ENCODE measurements at regions not wholly inside any gene's neighbourhood (a gene's known extent, or its start where the extent isn't known, plus 50 kb on each side); places are given as distances from the start of the nearest gene placed in this dataset.

GRCh38 chr16:86245351-86245750 is 265.0 kb upstream of the FOXF1 start:
- TF ChIP-seq CTCF (IDR thresholded peaks at IDR 0.05) = no peak
- Histone ChIP-seq H3K27me3 (peaks cover 25% of the 10 kb centered on the region), H3K9me3 (no peaks in the 10 kb centered on the region), H3K4me3 (ENCODE audit: low read depth in 1 of 2, low read length in 1 of 2) (no peak overlapping the region), H3K4me1 (ENCODE audit: control insufficient read depth in 1 of 2, insufficient read depth in 1 of 2, low read depth in 1 of 2, low read length in 1 of 2) (no peaks in the 10 kb centered on the region), H3K27ac (no peak overlapping the region), H3K36me3 (no peaks in the 10 kb centered on the region)

GRCh38 chr16:86245895-86246294 is 264.4 kb upstream of the FOXF1 start:
- Histone ChIP-seq H3K4me1 (ENCODE audit: control insufficient read depth in 1 of 2, insufficient read depth in 1 of 2, low read depth in 1 of 2, low read length in 1 of 2) (no peaks in the 10 kb centered on the region), H3K27me3 (peaks cover 19% of the 10 kb centered on the region), H3K4me3 (ENCODE audit: low read depth in 1 of 2, low read length in 1 of 2) (no peak overlapping the region), H3K9me3 (no peaks in the 10 kb centered on the region), H3K36me3 (no peaks in the 10 kb centered on the region), H3K27ac (no peak overlapping the region)
- no peak for TF ChIP-seq CTCF (IDR thresholded peaks at IDR 0.05)

GRCh38 chr16:86248310-86248905 is 261.9 kb upstream of the FOXF1 start:
- Histone ChIP-seq H3K4me1 (ENCODE audit: control insufficient read depth in 1 of 2, insufficient read depth in 1 of 2, low read depth in 1 of 2, low read length in 1 of 2) (no peaks in the 10 kb centered on the region), H3K27me3 (no peaks in the 10 kb centered on the region), H3K4me3 (ENCODE audit: low read depth in 1 of 2, low read length in 1 of 2) (no peak overlapping the region), H3K9me3 (no peaks in the 10 kb centered on the region), H3K27ac (no peak overlapping the region), H3K36me3 (no peaks in the 10 kb centered on the region)
- no peak for TF ChIP-seq CTCF (IDR thresholded peaks at IDR 0.05)

GRCh38 chr16:86249631-86250030 is 260.7 kb upstream of the FOXF1 start:
- Histone ChIP-seq H3K36me3 (no peaks in the 10 kb centered on the region), H3K27ac (no peak overlapping the region), H3K4me3 (ENCODE audit: low read depth in 1 of 2, low read length in 1 of 2) (no peak overlapping the region), H3K9me3 (no peaks in the 10 kb centered on the region), H3K4me1 (ENCODE audit: control insufficient read depth in 1 of 2, insufficient read depth in 1 of 2, low read depth in 1 of 2, low read length in 1 of 2) (no peaks in the 10 kb centered on the region), H3K27me3 (no peaks in the 10 kb centered on the region)
- no peak for TF ChIP-seq CTCF (IDR thresholded peaks at IDR 0.05)

GRCh38 chr16:86251682-86252081 is 258.6 kb upstream of the FOXF1 start:
- Histone ChIP-seq H3K36me3 (no peaks in the 10 kb centered on the region), H3K4me1 (ENCODE audit: control insufficient read depth in 1 of 2, insufficient read depth in 1 of 2, low read depth in 1 of 2, low read length in 1 of 2) (no peaks in the 10 kb centered on the region), H3K27me3 (no peaks in the 10 kb centered on the region), H3K27ac (no peak overlapping the region), H3K4me3 (ENCODE audit: low read depth in 1 of 2, low read length in 1 of 2) (no peak overlapping the region), H3K9me3 (no peaks in the 10 kb centered on the region)
- no peak for TF ChIP-seq CTCF (IDR thresholded peaks at IDR 0.05)

GRCh38 chr16:86252596-86252995 is 257.7 kb upstream of the FOXF1 start:
- no peaks in the 10 kb centered on the region for H3K9me3 ChIP-seq
- no peak overlapping the region for H3K4me3 ChIP-seq (ENCODE audit: low read depth in 1 of 2, low read length in 1 of 2)
- H3K36me3 ChIP-seq = no peaks in the 10 kb centered on the region
- no peak overlapping the region for H3K27ac ChIP-seq
- no peak for TF ChIP-seq CTCF (IDR thresholded peaks at IDR 0.05)
- H3K4me1 ChIP-seq (ENCODE audit: control insufficient read depth in 1 of 2, insufficient read depth in 1 of 2, low read depth in 1 of 2, low read length in 1 of 2) = no peaks in the 10 kb centered on the region
- peaks cover under 1% of the 10 kb centered on the region for H3K27me3 ChIP-seq

Data from neutrophil (primary cell).